Sigmoid colon (tissue), 6 donors: ENCODE measurements at regions not wholly inside any gene's neighbourhood (a gene's known extent, or its start where the extent isn't known, plus 50 kb on each side); places are given as distances from the start of the nearest gene placed in this dataset.

Experiments used
- DNase-seq: peaks from one replicate; pipeline ENCODE4 v3.0.0-alpha.2; 2019
- H3K27ac ChIP-seq, 4 donors: fragments of 200-600 bp; sonication (generic); one replicate each; pipeline ENCODE4 v1.5.1; 2016 to 2019; ENCODE audit warnings: mild to moderate bottlenecking in 1 of 4
- H3K27me3 ChIP-seq, 3 donors: fragments of 200-600 bp; sonication (generic); one replicate each; pipeline ENCODE4 v1.5.1; 2019; ENCODE audit warnings: mild to moderate bottlenecking in 1 of 3
- H3K36me3 ChIP-seq, 4 donors: fragments of 200-600 bp; sonication (generic); one replicate each; pipeline ENCODE4 v1.5.1; 2016 to 2019
- H3K4me1 ChIP-seq, 4 donors: fragments of 200-600 bp; sonication (generic); one replicate each; pipeline ENCODE4 v1.5.1; 2017 to 2019
- H3K4me3 ChIP-seq, 4 donors: fragments of 200-600 bp; sonication (generic); one replicate each; pipeline ENCODE4 v1.5.1; 2017 to 2019; ENCODE audit warnings: mild to moderate bottlenecking in 2 of 4, moderate library complexity in 1 of 4
- H3K9me3 ChIP-seq, 4 donors: fragments of 200-600 bp in 3 of 4; sonication (generic) in 3 of 4; one replicate each; pipeline versions ENCODE4 v1.5.1 to v1.6.1; 2013 to 2019
- CTCF ChIP-seq, 4 experiments: fragments of 450-650 bp in 3 of 4; fragments of 200-600 bp in 1 of 4; IDR thresholded peaks; one replicate each; pipeline ENCODE4 v1.5.1; 2016 to 2019; ENCODE audit warnings: antibody characterized with exemption in 4 of 4, mild to moderate bottlenecking in 3 of 4, moderate library complexity in 2 of 4
- EP300 ChIP-seq, 4 donors: sonication (generic); formaldehyde crosslinking; IDR thresholded peaks; one replicate each; pipeline ENCODE4 v1.6.1; 2017; ENCODE audit warnings: antibody characterized with exemption in 4 of 4
- POLR2A ChIP-seq, 2 donors: fragments of 450-650 bp; IDR thresholded peaks; one replicate each; pipeline ENCODE4 v1.6.1; 2016; ENCODE audit warnings: antibody characterized with exemption in 2 of 2, mild to moderate bottlenecking in 2 of 2, moderate library complexity in 2 of 2
- POLR2AphosphoS5 ChIP-seq, 4 donors: sonication (generic); formaldehyde crosslinking; IDR thresholded peaks; one replicate each; pipeline ENCODE4 v1.6.1; 2017; ENCODE audit warnings: antibody characterized with exemption in 4 of 4
- WGBS, 2 donors: extraction: QIAGEN DNeasy Blood & Tissue Kit; methylation state at CpG; one replicate each; pipeline ENCODE4 v1.1.7; 2013; 5-methylcytosine and 5-hydroxymethylcytosine counted together
- intact Hi-C: fragments of 100-400 bp; cut with DNase I; formaldehyde crosslinking; loops from one replicate; pipeline ENCODE4 v1.15.1; 2023
- donor health status: healthy with polysubstance abuse.
- donor health status: healthy.

- WGBS, 2 donors, result 87 to 91% methylated on average over 5 of the region's 5 CpGs
- no peaks in the 10 kb centered on the region for H3K9me3 ChIP-seq
- H3K27me3 ChIP-seq, result no peaks in the 10 kb centered on the region
- intact Hi-C loops, result no loop called here
- peaks cover 0 to 27% (median 2%) of the 10 kb centered on the region in 4 donors for H3K4me1 ChIP-seq
- DNase-seq, result no peak
- TF ChIP-seq CTCF (IDR thresholded peaks at IDR 0.05) (no peak), EP300 (IDR thresholded peaks at IDR 0.05) (no peak), POLR2A (IDR thresholded peaks at IDR 0.05) (no peak), POLR2AphosphoS5 (IDR thresholded peaks at IDR 0.05) (no peak)
- no peak overlapping the region for H3K4me3 ChIP-seq
- peak overlapping the region in 2 of 4 donors; percentile 32 to 56 for H3K27ac ChIP-seq
- H3K36me3 ChIP-seq, result no peaks in the 10 kb centered on the region
Measured at GRCh38 chr2:67036444-67036843, 360.7 kb upstream of the ETAA1 start.

GRCh38 chr2:67037655-67038054 lies 359.5 kb upstream of the ETAA1 start:
- TF ChIP-seq CTCF (IDR thresholded peaks at IDR 0.05), result no peak
- TF ChIP-seq EP300 (IDR thresholded peaks at IDR 0.05), result no peak
- TF ChIP-seq POLR2A (IDR thresholded peaks at IDR 0.05), result no peak
- no peak for TF ChIP-seq POLR2AphosphoS5 (IDR thresholded peaks at IDR 0.05)
- no peaks in the 10 kb centered on the region for H3K27me3 ChIP-seq
- 19 to 66% methylated on average over 8 of the region's 8 CpGs for WGBS, 2 donors
- H3K9me3 ChIP-seq, result no peaks in the 10 kb centered on the region
- intact Hi-C loops, result no loop called here
- H3K27ac ChIP-seq, result peak overlapping the region in 1 of 4 donors; percentile 22
- peaks cover 0 to 27% (median 2%) of the 10 kb centered on the region in 4 donors for H3K4me1 ChIP-seq
- H3K36me3 ChIP-seq, result no peaks in the 10 kb centered on the region
- no peak for DNase-seq
- no peak overlapping the region for H3K4me3 ChIP-seq

- Histone ChIP-seq H3K36me3 (no peaks in the 10 kb centered on the region), H3K27ac (no peak overlapping the region), H3K9me3 (no peaks in the 10 kb centered on the region), H3K27me3 (no peaks in the 10 kb centered on the region), H3K4me3 (no peak overlapping the region), H3K4me1 (peaks cover 0 to 27% (median 2%) of the 10 kb centered on the region in 4 donors)
- DNase-seq, result no peak
- 85 to 89% methylated on average over 3 of the region's 3 CpGs for WGBS, 2 donors
- TF ChIP-seq POLR2A (IDR thresholded peaks at IDR 0.05), result no peak
- TF ChIP-seq CTCF (IDR thresholded peaks at IDR 0.05), result no peak
- no peak for TF ChIP-seq POLR2AphosphoS5 (IDR thresholded peaks at IDR 0.05)
- no peak for TF ChIP-seq EP300 (IDR thresholded peaks at IDR 0.05)
- intact Hi-C loops, result no loop called here
Measured at GRCh38 chr2:67038195-67038594, 358.9 kb upstream of the ETAA1 start.

GRCh38 chr2:67039058-67039457 lies 358.1 kb upstream of the ETAA1 start:
- H3K27ac ChIP-seq, result peak overlapping the region in 1 of 4 donors; percentile 8
- H3K4me1 ChIP-seq, result peaks cover 0 to 27% (median 2%) of the 10 kb centered on the region in 4 donors
- H3K4me3 ChIP-seq, result no peak overlapping the region
- no peaks in the 10 kb centered on the region for H3K9me3 ChIP-seq
- intact Hi-C loops, result no loop called here
- no peak for TF ChIP-seq CTCF (IDR thresholded peaks at IDR 0.05)
- no peak for TF ChIP-seq EP300 (IDR thresholded peaks at IDR 0.05)
- no peak for TF ChIP-seq POLR2AphosphoS5 (IDR thresholded peaks at IDR 0.05)
- no peak for TF ChIP-seq POLR2A (IDR thresholded peaks at IDR 0.05)
- no peaks in the 10 kb centered on the region for H3K27me3 ChIP-seq
- no peak for DNase-seq
- H3K36me3 ChIP-seq, result no peaks in the 10 kb centered on the region
- 86 to 88% methylated on average over 3 of the region's 3 CpGs for WGBS, 2 donors

GRCh38 chr2:67039517-67040103 lies 357.5 kb upstream of the ETAA1 start:
- intact Hi-C loops, result no loop called here
- TF ChIP-seq POLR2AphosphoS5 (IDR thresholded peaks at IDR 0.05), result no peak
- no peak for TF ChIP-seq EP300 (IDR thresholded peaks at IDR 0.05)
- TF ChIP-seq POLR2A (IDR thresholded peaks at IDR 0.05), result no peak
- TF ChIP-seq CTCF (IDR thresholded peaks at IDR 0.05), result no peak
- WGBS, 2 donors, result 46 to 54% methylated on average over 2 of the region's 2 CpGs
- DNase-seq, result no peak
- H3K9me3 ChIP-seq, result no peaks in the 10 kb centered on the region
- H3K4me3 ChIP-seq, result no peak overlapping the region
- H3K27me3 ChIP-seq, result no peaks in the 10 kb centered on the region
- no peaks in the 10 kb centered on the region for H3K36me3 ChIP-seq
- H3K4me1 ChIP-seq, result peaks cover 0 to 27% (median 2%) of the 10 kb centered on the region in 4 donors
- H3K27ac ChIP-seq, result peak overlapping the region in 1 of 4 donors; percentile 8
